Suprapubic skin (tissue), 3 donors: ENCODE measurements at regions not wholly inside any gene's neighbourhood (a gene's known extent, or its start where the extent isn't known, plus 50 kb on each side); places are given as distances from the start of the nearest gene placed in this dataset.

Experiments
- CTCF ChIP-seq, 2 donors: fragments of 200-600 bp in 1 of 2; fragments of 450-650 bp in 1 of 2; sonication (generic) in 1 of 2; IDR thresholded peaks; one replicate each; pipeline ENCODE4 v1.5.1; 2016 to 2019; ENCODE audit warnings: antibody characterized with exemption in 2 of 2, mild to moderate bottlenecking in 1 of 2, moderate library complexity in 1 of 2
- POLR2A ChIP-seq, 2 donors: fragments of 450-650 bp; IDR thresholded peaks; one replicate each; pipeline ENCODE4 v1.6.1; 2017; ENCODE audit warnings: antibody characterized with exemption in 2 of 2, mild to moderate bottlenecking in 2 of 2, moderate library complexity in 2 of 2

GRCh38 chr18:64806691-64807090 lies 657.8 kb upstream of the LINC00305 start:
- TF ChIP-seq POLR2A (IDR thresholded peaks at IDR 0.05), result no peak
- no peak for TF ChIP-seq CTCF (IDR thresholded peaks at IDR 0.05)
